ENCODE measurements at regions not wholly inside any gene's neighbourhood (a gene's known extent, or its start where the extent isn't known, plus 50 kb on each side); places are given as distances from the start of the nearest gene placed in this dataset.

DNA sequence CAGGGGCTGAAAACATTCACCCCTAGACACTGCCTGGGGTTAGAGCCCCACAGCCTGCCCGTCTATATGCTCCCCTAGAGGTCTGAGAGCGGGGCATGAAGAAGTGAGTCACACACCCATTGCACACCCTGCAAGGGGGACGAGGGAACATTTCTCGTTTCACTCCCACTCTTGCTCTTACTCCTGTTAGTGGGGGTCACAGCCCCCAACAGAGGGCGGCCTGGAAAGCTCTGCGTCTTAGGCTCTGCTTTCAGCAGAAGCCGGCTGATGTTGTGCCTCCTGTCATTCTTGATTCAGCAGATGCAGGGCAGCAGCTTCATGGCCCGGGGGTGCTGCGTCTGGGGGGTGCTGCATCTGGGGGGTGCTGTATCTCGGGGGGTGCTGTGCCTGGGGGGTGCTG lies 141.3 kb downstream of the ASB1 start:
- Histone ChIP-seq H4K20me1 (ENCODE audit: insufficient read depth) (no peaks in the 10 kb centered on the region), H3K9me3 (no peaks in the 10 kb centered on the region), H3K4me3 (ENCODE audit: low read depth in 2 of 2, low read length in 1 of 2) (no peak overlapping the region), H3K9me2 (no peaks in the 10 kb centered on the region), H3K9ac (no peak overlapping the region), H3K27ac (ENCODE audit: low read depth in 2 of 2, low read length in 1 of 2) (no peak overlapping the region), H2AFZ (ENCODE audit: low read depth) (no peak overlapping the region), H3K27me3 (ENCODE audit: insufficient read depth) (no peaks in the 10 kb centered on the region), H3K79me2 (ENCODE audit: insufficient read depth) (no peaks in the 10 kb centered on the region), H3K36me3 (replicated peaks in 1 of 2; ENCODE audit: control insufficient read depth in 1 of 2, insufficient read depth in 2 of 2, low read length in 1 of 2) (no peaks in the 10 kb centered on the region), H3K4me1 (ENCODE audit: control insufficient read depth in 1 of 2, insufficient read depth in 2 of 2, low read depth in 1 of 2, low read length in 1 of 2) (peaks cover 0 to 11% of the 10 kb centered on the region in 2 experiments; a peak in 1 of 4 replicates), H3K4me2 (no peak overlapping the region), H3F3A (replicated peaks; ENCODE audit: insufficient read depth) (no peaks in the 10 kb centered on the region)
- no peak for DNase-seq
- WGBS (ENCODE audit: low lambda C conversion rate), result 63% methylated on average over 10 of the region's 10 CpGs
- ChIA-PET CTCF (interaction anchor here (0.9 kb wide), 1 partner anchor 45 kb away, joined by 3 read pairs; no protein-coding TSS in a partner anchor), POLR2A (no interaction called here)
- TF ChIP-seq, protein P1, sequence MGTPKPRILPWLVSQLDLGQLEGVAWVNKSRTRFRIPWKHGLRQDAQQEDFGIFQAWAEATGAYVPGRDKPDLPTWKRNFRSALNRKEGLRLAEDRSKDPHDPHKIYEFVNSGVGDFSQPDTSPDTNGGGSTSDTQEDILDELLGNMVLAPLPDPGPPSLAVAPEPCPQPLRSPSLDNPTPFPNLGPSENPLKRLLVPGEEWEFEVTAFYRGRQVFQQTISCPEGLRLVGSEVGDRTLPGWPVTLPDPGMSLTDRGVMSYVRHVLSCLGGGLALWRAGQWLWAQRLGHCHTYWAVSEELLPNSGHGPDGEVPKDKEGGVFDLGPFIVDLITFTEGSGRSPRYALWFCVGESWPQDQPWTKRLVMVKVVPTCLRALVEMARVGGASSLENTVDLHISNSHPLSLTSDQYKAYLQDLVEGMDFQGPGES (IDR thresholded peaks at IDR 0.05; ENCODE audit: low read depth, low read length), result no peak
- TF ChIP-seq YY1 (IDR thresholded peaks at IDR 0.05; ENCODE audit: low read depth), result no peak
- TF ChIP-seq, protein P2, sequence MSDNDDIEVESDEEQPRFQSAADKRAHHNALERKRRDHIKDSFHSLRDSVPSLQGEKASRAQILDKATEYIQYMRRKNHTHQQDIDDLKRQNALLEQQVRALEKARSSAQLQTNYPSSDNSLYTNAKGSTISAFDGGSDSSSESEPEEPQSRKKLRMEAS (IDR thresholded peaks at IDR 0.05; ENCODE audit: low read depth), result no peak
- no peak for TF ChIP-seq NFIC (IDR thresholded peaks at IDR 0.05; ENCODE audit: borderline replicate concordance)
- TF ChIP-seq, protein P3, sequence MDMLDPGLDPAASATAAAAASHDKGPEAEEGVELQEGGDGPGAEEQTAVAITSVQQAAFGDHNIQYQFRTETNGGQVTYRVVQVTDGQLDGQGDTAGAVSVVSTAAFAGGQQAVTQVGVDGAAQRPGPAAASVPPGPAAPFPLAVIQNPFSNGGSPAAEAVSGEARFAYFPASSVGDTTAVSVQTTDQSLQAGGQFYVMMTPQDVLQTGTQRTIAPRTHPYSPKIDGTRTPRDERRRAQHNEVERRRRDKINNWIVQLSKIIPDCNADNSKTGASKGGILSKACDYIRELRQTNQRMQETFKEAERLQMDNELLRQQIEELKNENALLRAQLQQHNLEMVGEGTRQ (IDR thresholded peaks at IDR 0.05; ENCODE audit: borderline replicate concordance, low read depth, low read length), result no peak
- TF ChIP-seq, protein P4, sequence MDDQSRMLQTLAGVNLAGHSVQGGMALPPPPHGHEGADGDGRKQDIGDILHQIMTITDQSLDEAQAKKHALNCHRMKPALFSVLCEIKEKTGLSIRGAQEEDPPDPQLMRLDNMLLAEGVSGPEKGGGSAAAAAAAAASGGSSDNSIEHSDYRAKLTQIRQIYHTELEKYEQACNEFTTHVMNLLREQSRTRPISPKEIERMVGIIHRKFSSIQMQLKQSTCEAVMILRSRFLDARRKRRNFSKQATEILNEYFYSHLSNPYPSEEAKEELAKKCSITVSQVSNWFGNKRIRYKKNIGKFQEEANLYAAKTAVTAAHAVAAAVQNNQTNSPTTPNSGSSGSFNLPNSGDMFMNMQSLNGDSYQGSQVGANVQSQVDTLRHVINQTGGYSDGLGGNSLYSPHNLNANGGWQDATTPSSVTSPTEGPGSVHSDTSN (IDR thresholded peaks at IDR 0.05), result no peak
- TF ChIP-seq, protein P5, sequence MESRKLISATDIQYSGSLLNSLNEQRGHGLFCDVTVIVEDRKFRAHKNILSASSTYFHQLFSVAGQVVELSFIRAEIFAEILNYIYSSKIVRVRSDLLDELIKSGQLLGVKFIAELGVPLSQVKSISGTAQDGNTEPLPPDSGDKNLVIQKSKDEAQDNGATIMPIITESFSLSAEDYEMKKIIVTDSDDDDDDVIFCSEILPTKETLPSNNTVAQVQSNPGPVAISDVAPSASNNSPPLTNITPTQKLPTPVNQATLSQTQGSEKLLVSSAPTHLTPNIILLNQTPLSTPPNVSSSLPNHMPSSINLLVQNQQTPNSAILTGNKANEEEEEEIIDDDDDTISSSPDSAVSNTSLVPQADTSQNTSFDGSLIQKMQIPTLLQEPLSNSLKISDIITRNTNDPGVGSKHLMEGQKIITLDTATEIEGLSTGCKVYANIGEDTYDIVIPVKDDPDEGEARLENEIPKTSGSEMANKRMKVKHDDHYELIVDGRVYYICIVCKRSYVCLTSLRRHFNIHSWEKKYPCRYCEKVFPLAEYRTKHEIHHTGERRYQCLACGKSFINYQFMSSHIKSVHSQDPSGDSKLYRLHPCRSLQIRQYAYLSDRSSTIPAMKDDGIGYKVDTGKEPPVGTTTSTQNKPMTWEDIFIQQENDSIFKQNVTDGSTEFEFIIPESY (IDR thresholded peaks at IDR 0.05; ENCODE audit: borderline replicate concordance, low read depth), result no peak
- TF ChIP-seq TAF1 (IDR thresholded peaks at IDR 0.05; ENCODE audit: borderline replicate concordance, low read depth, low read length), result no peak
- TF ChIP-seq FOXJ3 (CRISPR knock-in tag; IDR thresholded peaks at IDR 0.05), result no peak
- no peak for TF ChIP-seq RFX5 (IDR thresholded peaks at IDR 0.05; ENCODE audit: low read length)
- TF ChIP-seq POLR2AphosphoS5 (IDR thresholded peaks at IDR 0.05; ENCODE audit: low read depth, low read length), result no peak
- TF ChIP-seq MEF2A (IDR thresholded peaks at IDR 0.05; ENCODE audit: borderline replicate concordance, low read depth), result no peak
- no peak for TF ChIP-seq FOXM1 (IDR thresholded peaks at IDR 0.05; ENCODE audit: low read depth)
- no peak for TF ChIP-seq ELF1 (IDR thresholded peaks at IDR 0.05)
- TF ChIP-seq JUND (IDR thresholded peaks at IDR 0.05), result no peak
- TF ChIP-seq RXRA (IDR thresholded peaks at IDR 0.05; ENCODE audit: borderline replicate concordance, low read depth), result no peak
- no peak for TF ChIP-seq SIN3A (IDR thresholded peaks at IDR 0.05; ENCODE audit: borderline replicate concordance, low read depth, low read length)

All from SK-N-SH (cell line).